HFFc6 (cell line): ENCODE measurements at regions not wholly inside any gene's neighbourhood (a gene's known extent, or its start where the extent isn't known, plus 50 kb on each side); places are given as distances from the start of the nearest gene placed in this dataset.

ENCODE experiments used
- DNase-seq: peaks from one replicate; pipeline ENCODE4 v3.0.0-alpha.2; 2018
- H3K27ac Mint-ChIP-seq: 2 replicates; pipeline ENCODE4 v1.8.0; 2020; ENCODE audit warnings: mild to moderate bottlenecking, mixed read lengths
- H3K27me3 Mint-ChIP-seq: 2 replicates; pipeline ENCODE4 v1.8.0; 2021; ENCODE audit warnings: mild to moderate bottlenecking, moderate library complexity, mixed read lengths; ENCODE audit not compliant: insufficient read depth
- H3K36me3 Mint-ChIP-seq: 2 replicates; pipeline ENCODE4 v1.8.0; 2021; ENCODE audit warnings: low read depth, mixed read lengths
- H3K4me1 Mint-ChIP-seq: 2 replicates; pipeline ENCODE4 v1.8.0; 2020; ENCODE audit warnings: low read depth, mixed read lengths
- H3K4me3 Mint-ChIP-seq: 2 replicates; pipeline ENCODE4 v1.8.0; 2020; ENCODE audit warnings: mild to moderate bottlenecking, moderate library complexity, mixed read lengths
- H3K9me3 Mint-ChIP-seq: 2 replicates; pipeline ENCODE4 v1.8.0; 2020; ENCODE audit warnings: mild to moderate bottlenecking, mixed read lengths
- CTCF ChIP-seq: fragments of 200-600 bp; sonication (generic); IDR thresholded peaks from 2 replicates; pipeline ENCODE4 v1.5.0; 2021; ENCODE audit warnings: antibody characterized with exemption, mild to moderate bottlenecking

GRCh38 chr9:135213566-135213965, 126.1 kb downstream of the OLFM1 start:
- H3K27ac Mint-ChIP-seq: no peak overlapping the region
- no peaks in the 10 kb centered on the region for H3K36me3 Mint-ChIP-seq
- no peak for DNase-seq
- no peaks in the 10 kb centered on the region for H3K4me1 Mint-ChIP-seq
- no peak overlapping the region for H3K4me3 Mint-ChIP-seq
- no peak for TF ChIP-seq CTCF
- H3K9me3 Mint-ChIP-seq: peaks cover 48% of the 10 kb centered on the region
- peaks cover 7% of the 10 kb centered on the region; the same call in 1 of the 2 replicates for H3K27me3 Mint-ChIP-seq

DNA sequence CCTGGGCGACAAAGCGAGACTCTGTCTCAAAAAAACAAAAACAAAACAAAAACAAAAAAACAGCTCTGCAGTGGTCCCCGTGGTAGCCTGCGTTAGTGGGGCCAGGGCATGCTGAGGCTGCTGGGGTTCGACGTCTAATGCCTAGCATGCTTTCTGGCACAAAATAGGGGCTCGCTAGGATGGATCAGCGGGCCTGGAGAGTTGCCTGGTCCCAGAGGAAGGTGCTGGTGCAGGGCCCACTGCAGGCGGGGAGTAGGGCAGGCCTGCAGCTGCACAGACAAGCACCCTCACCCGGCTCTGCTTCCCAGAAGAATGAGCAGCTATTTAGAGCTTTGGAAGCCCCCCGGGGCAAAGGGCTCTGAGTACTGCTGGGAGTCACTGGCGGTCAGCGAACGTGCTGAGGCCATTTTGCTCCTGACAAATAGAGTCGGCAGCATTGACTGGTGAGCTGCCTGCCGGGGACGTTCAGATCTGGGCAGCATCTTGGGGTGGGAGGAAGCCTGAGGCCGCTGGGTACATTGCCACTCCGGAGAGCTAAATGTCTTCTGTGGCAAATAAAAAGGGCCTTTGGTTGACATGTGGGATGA, 126.7 kb downstream of the OLFM1 start:
- no peak for TF ChIP-seq CTCF
- DNase-seq: no peak
- H3K27ac Mint-ChIP-seq: no peak overlapping the region
- no peaks in the 10 kb centered on the region for H3K4me1 Mint-ChIP-seq
- H3K9me3 Mint-ChIP-seq: peaks cover 50% of the 10 kb centered on the region
- no peak overlapping the region for H3K4me3 Mint-ChIP-seq
- H3K27me3 Mint-ChIP-seq: peaks cover 6% of the 10 kb centered on the region; the same call in 1 of the 2 replicates
- H3K36me3 Mint-ChIP-seq: no peaks in the 10 kb centered on the region

- H3K4me3 Mint-ChIP-seq: no peak overlapping the region
- H3K36me3 Mint-ChIP-seq: no peaks in the 10 kb centered on the region
- DNase-seq: no peak
- no peak for TF ChIP-seq CTCF
- H3K4me1 Mint-ChIP-seq: no peaks in the 10 kb centered on the region
- no peak overlapping the region for H3K27ac Mint-ChIP-seq
- peaks cover 6% of the 10 kb centered on the region; the same call in 1 of the 2 replicates for H3K27me3 Mint-ChIP-seq
- H3K9me3 Mint-ChIP-seq: peaks cover 55% of the 10 kb centered on the region
These were observed 127.2 kb downstream of the OLFM1 start for GRCh38 chr9:135214706-135215105.

GRCh38 chr9:135215571-135216161, 128.2 kb downstream of the OLFM1 start:
- no peak for TF ChIP-seq CTCF
- Mint-ChIP-seq H3K27ac (no peak overlapping the region), H3K36me3 (no peaks in the 10 kb centered on the region), H3K9me3 (peaks cover 54% of the 10 kb centered on the region), H3K4me3 (no peak overlapping the region), H3K27me3 (peaks cover 9% of the 10 kb centered on the region; the same call in 1 of the 2 replicates), H3K4me1 (no peaks in the 10 kb centered on the region)
- DNase-seq: no peak

DNA sequence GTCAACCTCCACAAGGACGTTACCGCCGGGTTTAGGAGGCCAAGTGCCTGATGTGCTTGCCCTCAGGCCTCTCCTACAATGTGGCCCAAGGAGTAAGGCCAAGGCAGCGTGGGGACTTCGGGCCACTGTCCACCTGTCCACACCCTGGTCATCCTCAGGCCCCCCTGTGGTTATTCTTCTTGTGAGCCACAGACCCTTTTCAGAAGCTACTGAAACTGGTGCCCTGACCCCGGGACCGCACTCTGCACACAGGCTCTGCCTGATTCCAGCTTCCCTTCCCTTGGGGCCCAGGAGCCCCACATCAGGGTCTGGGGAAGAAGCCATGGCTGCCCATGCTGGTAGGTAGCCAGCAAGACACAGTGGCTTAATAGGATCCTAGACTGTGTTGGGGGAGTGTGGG, 128.8 kb downstream of the OLFM1 start:
- Mint-ChIP-seq H3K4me1 (no peaks in the 10 kb centered on the region), H3K36me3 (no peaks in the 10 kb centered on the region), H3K9me3 (peaks cover 55% of the 10 kb centered on the region), H3K4me3 (no peak overlapping the region), H3K27ac (no peak overlapping the region), H3K27me3 (peaks cover 9% of the 10 kb centered on the region; the same call in 1 of the 2 replicates)
- no peak for DNase-seq
- no peak for TF ChIP-seq CTCF
